Limb (tissue), 2 donors: ENCODE measurements at regions not wholly inside any gene's neighbourhood (a gene's known extent, or its start where the extent isn't known, plus 50 kb on each side); places are given as distances from the start of the nearest gene placed in this dataset.

Experiments
- DNase-seq, 2 donors: peaks; one replicate each; pipeline ENCODE4 v3.0.0-alpha.2; 2016; ENCODE audit errors: extremely low spot score in 2 of 2

DNA sequence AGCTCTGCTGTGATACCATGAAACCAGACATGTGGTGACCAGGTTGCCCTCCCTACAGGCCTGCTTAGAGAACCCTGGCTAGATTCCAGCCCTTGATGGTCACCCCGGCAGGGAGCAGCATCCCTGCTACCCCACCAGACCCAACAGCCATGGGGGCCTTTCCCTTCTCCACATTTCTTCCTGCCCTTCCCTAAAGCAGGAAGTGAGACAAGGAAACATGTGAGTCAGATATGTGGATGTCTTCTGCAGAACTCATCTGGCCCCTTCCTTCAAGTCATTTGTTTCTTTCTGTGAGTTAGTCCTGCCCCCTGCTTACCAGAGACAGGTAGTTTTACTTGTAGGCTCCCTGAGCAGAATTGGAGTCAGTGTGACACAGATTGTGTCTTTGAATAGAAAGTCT lies 147.1 kb upstream of the USP9Y start:
- no peak for DNase-seq

DNA sequence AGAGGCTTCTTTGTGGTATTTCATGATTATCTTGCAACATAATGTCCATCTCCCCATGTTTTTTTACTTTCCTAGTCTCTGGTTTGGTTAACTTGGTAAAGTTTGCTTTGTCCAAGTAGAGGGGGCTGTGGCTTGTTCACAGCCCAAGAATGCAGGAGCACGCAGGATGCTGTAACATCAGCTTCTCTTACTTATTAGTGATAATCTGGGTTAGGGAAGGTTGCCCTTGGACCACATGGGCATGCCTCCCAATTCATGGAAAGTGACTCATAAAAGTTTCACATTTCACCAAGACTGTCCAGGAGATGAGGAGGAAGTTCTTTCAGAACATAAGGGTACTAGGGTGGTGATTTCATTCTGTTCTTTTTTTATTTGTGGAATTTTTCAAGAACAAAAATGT lies 146.0 kb upstream of the USP9Y start:
- no peak for DNase-seq

DNA sequence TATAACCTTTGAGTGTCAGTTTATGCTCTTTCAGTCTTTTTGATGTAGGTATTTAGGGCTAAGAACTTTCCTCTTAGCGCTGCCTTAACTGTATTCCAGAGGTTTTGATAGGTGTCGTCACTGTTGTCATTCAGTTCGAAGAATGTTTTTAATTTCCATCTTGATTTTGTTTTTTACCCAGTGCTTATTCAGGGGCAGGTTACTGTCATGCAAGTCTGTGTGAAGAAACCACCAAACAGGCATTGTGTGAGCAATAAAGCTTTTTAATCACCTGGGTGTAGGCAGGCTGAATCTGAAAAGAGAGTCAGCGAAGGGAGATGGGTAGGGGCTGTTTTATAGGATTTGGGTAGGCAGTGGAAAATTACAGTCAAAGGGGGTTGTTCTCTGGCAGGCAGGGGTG lies 142.0 kb upstream of the USP9Y start:
- DNase-seq = no peak

DNA sequence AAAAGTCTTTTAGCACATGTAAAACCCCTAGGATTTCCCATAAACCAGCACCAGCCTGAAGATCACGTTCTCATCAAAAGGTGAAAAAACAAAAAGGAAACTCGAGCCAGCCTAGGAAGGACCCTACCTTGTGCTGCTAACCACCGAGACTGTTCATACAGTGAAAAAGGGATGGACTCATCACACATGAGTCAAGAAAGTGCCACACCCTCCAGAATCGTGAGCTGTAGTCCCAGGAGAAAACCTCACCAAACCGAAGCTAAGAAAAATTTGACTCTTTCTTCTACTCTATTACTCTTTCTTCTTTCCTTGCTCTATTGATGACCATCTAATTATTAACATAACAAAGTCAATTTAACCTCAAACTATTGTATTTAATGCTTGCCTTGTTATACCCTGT lies 124.8 kb upstream of the USP9Y start:
- no peak for DNase-seq

DNA sequence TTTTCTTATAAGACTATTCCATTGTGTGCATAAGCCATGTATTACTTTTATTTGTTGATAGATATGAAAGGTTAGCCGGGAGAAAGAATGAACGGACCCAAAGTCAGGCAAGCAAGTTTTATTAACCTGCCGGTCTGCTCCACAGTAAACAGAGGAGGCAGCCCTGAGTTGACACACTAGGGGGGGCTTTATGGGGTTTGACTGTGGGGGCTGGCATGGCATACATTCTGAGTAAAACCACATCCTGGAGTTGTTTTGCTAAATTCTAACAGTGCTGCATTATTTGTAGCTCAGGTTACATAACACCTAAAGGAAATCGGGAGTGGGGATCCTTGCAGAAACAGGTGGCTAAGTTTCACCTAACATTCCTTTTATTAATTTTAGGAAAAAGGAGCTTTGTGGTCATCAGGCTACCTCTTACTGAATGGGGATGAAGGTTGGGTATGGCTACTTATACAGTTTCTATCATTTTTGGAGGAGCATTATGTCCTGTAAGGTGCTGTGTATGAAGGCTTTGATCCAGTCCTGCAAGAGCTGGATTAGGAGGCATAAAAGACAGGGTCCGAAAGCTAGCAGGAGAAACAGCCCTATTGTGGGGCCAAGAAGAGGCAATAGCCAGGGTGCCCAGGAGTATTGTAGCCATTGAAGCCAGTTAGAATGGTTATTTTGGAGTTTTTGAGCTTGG lies 107.4 kb upstream of the USP9Y start:
- no peak for DNase-seq

DNA sequence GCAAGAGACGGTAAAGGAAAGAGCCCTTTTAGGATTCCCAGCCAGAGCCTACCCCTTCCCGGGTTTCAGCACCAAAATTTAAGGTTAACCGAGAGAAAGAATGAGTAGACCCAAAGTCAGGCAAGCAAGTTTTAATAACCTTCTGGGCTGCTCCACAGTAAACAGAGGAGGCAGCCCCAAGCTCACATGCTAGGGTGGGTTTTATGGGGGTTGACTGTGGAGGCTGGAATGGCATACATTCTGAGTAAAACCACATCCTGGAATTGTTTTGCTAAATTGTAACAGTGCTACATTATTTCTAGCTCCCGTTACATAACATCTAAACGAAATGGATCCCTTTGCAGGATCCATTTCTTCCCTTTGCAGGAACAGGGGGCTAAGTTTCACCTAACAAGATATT lies 102.2 kb upstream of the USP9Y start:
- no peak for DNase-seq

DNA sequence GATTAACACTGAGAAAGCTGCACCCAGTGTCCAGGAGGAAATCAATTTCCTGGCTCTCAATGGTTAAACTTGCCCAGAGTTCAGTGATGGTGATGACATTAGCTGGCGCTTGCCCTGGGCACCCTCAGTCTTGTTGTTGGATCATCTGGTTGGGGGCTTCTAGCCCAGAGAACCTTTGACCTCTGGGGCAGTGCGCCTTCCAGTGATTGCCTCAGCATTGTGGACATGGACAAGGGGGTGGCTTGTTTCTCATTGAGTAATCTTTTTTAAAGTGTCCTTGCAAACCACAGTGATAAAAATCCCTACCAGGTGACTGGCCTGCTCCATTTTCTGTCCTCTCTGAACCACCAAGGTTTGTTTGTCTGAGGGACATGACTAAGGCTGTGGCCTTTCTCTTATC lies 95.6 kb upstream of the USP9Y start:
- DNase-seq = no peak

DNA sequence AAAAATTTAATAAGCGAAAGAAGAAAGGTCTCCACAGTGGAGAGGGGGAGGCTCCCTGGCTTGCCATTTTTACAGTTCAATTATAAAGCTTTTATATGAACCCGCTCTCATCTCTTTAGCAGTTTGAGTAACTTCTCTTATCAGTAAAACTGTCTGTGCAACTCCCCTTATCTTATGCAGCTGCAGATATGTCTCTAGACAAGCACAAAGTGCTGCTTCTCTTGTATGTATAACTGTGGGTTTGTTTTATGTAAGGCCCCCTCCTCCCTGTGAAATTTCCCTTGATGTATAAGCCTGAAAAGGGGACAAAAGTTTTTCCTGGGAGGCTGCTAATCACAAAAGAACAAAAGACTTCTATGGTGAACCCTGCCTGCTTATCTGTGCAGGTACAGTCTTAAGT lies 90.2 kb upstream of the USP9Y start:
- no peak for DNase-seq

DNA sequence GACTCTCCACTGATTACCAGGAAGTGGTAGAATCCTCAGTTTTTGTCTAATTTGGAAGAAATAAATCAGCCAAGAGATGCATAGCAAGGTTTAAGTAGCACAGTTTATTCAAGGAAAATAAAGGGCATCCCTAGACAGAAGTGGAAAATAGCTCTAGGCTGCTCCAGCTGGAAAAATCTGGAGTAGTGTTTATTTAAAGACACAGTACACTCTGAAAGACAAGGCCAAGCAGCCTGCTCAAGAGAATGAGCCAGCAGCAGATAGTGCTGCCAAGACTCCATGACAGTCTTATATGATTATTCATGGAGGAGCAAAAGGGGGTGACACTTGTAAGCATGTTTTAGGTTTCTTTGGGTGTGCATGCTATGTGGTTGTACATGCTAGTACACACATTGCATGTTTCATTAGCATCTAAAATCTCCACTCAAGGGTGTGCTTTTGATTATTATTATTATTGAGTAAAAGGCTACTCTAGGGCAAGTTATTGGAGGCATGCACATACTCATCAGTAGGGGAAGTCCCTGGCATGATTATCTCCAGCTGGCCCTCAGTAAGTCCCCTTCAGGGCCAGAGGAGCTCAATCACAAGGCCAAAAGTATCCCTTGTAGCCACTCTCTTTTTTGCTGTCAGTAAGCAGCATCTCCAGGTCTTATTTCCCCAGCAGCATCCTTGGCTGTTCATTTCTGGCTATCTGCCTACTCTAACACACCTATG lies 85.1 kb upstream of the USP9Y start:
- DNase-seq = peak in 1 of 2 donors; percentile 1

DNA sequence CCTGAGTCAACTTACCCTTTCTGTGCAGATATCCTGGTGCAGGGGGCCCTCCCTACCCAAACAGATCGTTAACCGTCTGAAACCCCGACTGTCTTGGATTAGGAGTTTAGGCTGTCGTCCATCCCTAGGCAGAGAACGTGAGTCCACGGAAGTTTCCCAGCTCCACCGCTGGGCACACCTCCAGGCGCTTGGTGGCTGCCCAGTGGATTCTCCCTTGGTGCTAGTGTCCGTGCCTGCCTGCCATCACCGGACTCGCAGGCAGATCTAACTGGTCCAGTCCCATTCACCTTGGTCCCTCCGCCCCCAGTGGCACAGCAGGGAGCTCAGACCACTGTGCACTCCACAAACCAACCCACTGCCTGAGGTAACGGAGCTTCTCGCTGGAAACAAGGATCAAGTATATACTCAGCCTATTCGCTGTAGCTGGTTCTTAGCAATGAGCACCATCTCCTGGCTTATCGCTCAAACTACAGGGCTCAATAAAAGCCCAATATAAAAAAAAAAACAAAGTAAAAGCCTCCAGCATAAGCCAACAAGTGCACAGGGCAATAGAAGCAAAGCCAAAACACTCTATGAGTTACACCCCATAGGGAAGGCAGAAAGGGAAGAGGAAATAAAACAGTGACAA lies 79.5 kb upstream of the USP9Y start:
- DNase-seq = peak; percentile 14 to 25

DNA sequence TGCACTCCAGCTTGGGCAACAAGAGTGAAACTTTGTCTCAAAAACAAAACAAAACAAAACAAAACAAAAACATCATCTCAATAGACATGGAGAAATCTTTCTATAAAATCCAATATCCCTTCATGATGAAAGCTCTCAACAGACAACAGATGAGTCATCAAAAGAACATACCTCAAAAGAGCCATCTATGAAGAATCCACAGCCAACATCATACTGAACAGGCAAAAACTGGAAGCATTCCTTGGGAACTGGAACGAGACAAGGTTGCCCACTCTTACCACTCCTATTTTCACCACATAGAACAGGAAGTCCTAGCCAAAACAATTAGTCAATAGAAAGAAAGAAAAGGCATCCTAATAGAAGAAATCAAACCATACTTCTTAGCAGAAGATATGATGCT lies 77.8 kb upstream of the USP9Y start:
- DNase-seq = no peak

DNA sequence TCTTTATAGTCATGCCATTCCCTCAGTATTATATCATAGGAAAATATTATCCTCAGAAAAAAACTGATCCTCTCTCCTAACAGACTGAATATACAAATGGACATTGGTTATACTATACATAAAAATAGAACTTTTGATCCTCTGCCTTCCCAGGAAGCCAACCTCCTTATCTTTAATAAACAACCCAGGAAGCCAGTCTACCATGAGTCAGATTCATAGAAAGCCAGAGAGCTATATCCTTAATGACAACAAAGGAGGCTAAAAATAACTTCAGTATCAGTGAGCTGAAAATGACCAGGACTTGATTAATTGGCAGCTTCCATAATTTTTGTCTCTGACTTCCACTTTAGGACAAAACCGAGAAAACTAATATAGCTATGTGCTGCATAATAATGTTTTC lies 58.0 kb upstream of the USP9Y start:
- no peak for DNase-seq

DNA sequence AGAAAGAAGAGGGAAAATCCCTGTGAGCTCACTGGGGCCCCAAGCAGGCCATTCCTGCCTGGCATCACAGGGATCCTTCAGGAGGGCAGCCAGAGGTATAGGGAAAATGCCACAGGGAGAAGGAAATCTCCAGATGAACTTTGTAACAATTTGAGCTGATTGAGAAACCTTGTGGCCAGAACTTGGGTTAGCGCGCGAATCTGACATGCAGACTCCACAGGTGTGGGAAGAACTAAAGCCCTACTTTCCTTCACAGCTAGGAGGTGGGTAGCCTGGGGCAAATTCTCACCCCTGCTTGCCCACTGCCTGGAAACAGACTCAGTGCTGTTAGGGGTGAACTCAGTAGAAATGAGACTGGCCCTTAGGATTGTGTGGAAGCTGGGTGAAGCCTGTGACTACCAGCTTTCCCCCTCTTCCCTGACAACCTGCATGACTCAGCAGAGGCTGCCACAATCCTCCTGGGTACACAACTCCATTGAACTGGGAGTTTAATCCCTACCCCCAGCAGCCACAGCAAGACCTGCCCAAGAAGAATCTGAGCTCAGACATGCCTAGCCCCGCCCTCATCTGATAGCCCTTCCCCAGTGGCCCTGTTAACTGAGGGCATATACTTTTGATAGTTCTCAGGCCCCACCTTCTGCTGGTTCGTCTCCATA lies 57.2 kb upstream of the USP9Y start:
- DNase-seq = no peak

DNA sequence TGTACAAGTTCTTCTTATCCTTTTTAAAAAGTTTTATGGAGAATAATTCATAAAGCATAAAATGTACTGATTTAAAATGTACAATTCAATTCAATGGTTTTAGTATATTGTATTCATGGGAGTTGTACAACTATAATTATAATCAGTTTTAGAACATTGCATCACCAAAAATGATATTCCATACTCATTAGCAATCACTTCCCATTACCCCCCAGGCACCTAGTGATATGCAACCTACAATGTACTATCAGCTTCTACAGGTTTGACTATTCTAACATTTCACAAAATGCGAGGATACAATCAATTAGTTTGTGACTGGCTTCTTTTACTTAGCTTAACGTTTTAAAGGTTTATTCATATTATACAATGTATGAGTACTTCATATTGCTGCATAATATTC lies 49.9 kb upstream of the USP9Y start:
- DNase-seq = no peak
